Body of pancreas (tissue), 4 donors: ENCODE measurements at regions not wholly inside any gene's neighbourhood (a gene's known extent, or its start where the extent isn't known, plus 50 kb on each side); places are given as distances from the start of the nearest gene placed in this dataset.

Experiments used
- CTCF ChIP-seq, 7 experiments: fragments of 450-650 bp in 4 of 7; fragments of 200-600 bp in 3 of 7; sonication (generic) in 3 of 7; IDR thresholded peaks; one replicate each; pipeline ENCODE4 v1.5.1; 2016 to 2019; ENCODE audit warnings: antibody characterized with exemption in 7 of 7
- POLR2A ChIP-seq, 3 donors: fragments of 450-650 bp; IDR thresholded peaks; one replicate each; pipeline ENCODE4 v1.6.1; 2016; ENCODE audit warnings: antibody characterized with exemption in 3 of 3, mild to moderate bottlenecking in 2 of 3

GRCh38 chr3:20904671-20905070, 718.7 kb upstream of the SGO1 start:
- TF ChIP-seq CTCF (IDR thresholded peaks at IDR 0.05) (no peak), POLR2A (IDR thresholded peaks at IDR 0.05) (no peak)
